Spleen (tissue), 7 donors: ENCODE measurements at regions not wholly inside any gene's neighbourhood (a gene's known extent, or its start where the extent isn't known, plus 50 kb on each side); places are given as distances from the start of the nearest gene placed in this dataset.

Experiments used
- POLR2A ChIP-seq, 3 donors: fragments of 450-650 bp; IDR thresholded peaks; one replicate each; pipeline ENCODE4 v1.5.1; 2017; ENCODE audit warnings: antibody characterized with exemption in 3 of 3, mild to moderate bottlenecking in 1 of 3
- TF ChIP-seq, protein P1 (sequence below), 11 experiments: fragments of 200-600 bp in 7 of 11; fragments of 450-650 bp in 4 of 11; sonication (generic) in 4 of 11; IDR thresholded peaks in 8 of 11; conservative IDR thresholded peaks in 3 of 11; 1 replicate in 7 of 11; 2 replicates in 4 of 11; pipeline versions ENCODE4 v1.4.0 to v1.8.0; 2016 to 2021; ENCODE audit warnings: antibody characterized with exemption in 11 of 11, inconsistent platforms in 4 of 11, mild to moderate bottlenecking in 1 of 11
- donor health status: DM: no; HTN: no; CAD: no; lungs with moderate emphysema.
- donor health status: DM: no; HTN: no; CAD: no.
- donor health status: DM: no; HTN: no; CAD: no.

DNA sequence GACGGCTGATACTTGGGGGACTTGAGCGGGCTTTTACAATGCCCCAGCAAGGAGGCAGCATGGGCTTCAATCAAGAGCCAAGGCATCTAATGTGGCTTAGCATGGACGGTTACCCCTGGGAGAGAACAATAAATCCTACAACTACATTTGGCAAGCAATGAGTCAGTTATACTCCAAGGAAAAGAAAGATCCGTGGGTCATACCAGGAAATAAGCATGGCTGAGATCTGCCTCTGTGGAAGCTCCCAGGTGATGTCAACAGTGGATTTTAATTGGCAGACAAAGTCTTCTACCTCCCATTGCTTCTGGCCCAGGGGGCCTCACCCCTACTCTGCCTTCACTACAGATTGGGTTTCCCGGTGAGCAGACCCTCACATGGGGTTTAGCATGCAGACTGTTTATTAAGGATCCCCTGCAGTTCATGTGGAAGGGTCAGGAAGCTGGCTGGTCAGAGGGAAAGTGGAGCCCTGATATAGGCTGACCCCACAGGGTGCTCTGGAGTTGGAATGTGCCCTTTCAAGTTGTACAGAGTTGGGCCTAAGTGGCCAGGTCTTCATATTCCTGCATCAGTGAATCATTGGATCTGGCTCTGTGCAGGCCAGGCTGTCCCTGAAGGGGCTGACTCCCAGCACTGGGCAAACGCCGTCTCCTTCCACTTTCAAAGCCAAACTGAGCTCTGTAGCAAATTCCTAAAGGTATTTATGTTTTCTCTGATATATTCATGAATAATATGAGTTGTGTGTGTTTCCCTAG lies 91.3 kb upstream of the GGTLC1 start:
- TF ChIP-seq, protein P1, sequence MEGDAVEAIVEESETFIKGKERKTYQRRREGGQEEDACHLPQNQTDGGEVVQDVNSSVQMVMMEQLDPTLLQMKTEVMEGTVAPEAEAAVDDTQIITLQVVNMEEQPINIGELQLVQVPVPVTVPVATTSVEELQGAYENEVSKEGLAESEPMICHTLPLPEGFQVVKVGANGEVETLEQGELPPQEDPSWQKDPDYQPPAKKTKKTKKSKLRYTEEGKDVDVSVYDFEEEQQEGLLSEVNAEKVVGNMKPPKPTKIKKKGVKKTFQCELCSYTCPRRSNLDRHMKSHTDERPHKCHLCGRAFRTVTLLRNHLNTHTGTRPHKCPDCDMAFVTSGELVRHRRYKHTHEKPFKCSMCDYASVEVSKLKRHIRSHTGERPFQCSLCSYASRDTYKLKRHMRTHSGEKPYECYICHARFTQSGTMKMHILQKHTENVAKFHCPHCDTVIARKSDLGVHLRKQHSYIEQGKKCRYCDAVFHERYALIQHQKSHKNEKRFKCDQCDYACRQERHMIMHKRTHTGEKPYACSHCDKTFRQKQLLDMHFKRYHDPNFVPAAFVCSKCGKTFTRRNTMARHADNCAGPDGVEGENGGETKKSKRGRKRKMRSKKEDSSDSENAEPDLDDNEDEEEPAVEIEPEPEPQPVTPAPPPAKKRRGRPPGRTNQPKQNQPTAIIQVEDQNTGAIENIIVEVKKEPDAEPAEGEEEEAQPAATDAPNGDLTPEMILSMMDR (IDR thresholded peaks at IDR 0.05 in 8 of 11, conservative IDR thresholded peaks at IDR 0.05 in 3 of 11), result no peak
- no peak for TF ChIP-seq POLR2A (IDR thresholded peaks at IDR 0.05)
